SU-DHL-6 (cell line): ENCODE measurements at regions not wholly inside any gene's neighbourhood (a gene's known extent, or its start where the extent isn't known, plus 50 kb on each side); places are given as distances from the start of the nearest gene placed in this dataset.

ENCODE experiments used
- H2AFZ ChIP-seq: fragments of 200-600 bp; sonication (generic); 2 replicates; pipeline ENCODE4 v1.6.1; 2014; ENCODE audit warnings: low read depth, mild to moderate bottlenecking, moderate library complexity, mixed read lengths, antibody characterized with exemption, low read length; ENCODE audit not compliant: severe bottlenecking
- H3F3A ChIP-seq: fragments of 200-600 bp; shearing (Covaris generic); 2 replicates; pipeline ENCODE4 v1.6.0; 2016; ENCODE audit warnings: antibody characterized with exemption, mild to moderate bottlenecking; ENCODE audit not compliant: insufficient read depth
- H3K27ac ChIP-seq: fragments of 200-600 bp; sonication (generic); 2 replicates; pipeline ENCODE4 v1.5.1; 2016; ENCODE audit warnings: low read depth, mild to moderate bottlenecking, low read length, moderate library complexity, mixed read lengths
- H3K27me3 ChIP-seq: fragments of 200-600 bp; sonication (generic), shearing (Covaris generic); 2 replicates; pipeline ENCODE4 v1.6.0; 2014; ENCODE audit warnings: mild to moderate bottlenecking, low read length
- H3K36me3 ChIP-seq: fragments of 200-600 bp; sonication (generic); 2 replicates; pipeline ENCODE4 v1.6.1; 2014; ENCODE audit warnings: mild to moderate bottlenecking, low read length, mixed read lengths
- H3K4me2 ChIP-seq: fragments of 300-600, 200-600 bp; shearing (Covaris generic), sonication (generic); 2 replicates; pipeline ENCODE4 v1.6.0; 2014; ENCODE audit warnings: low read length, low read depth, mild to moderate bottlenecking; ENCODE audit not compliant: poor library complexity, severe bottlenecking
- H3K4me3 ChIP-seq: fragments of 200-600 bp; sonication (generic); 2 replicates; pipeline ENCODE4 v1.5.1; 2014; ENCODE audit warnings: antibody characterized with exemption, low read length, mild to moderate bottlenecking, mixed read lengths; ENCODE audit not compliant: insufficient read depth, poor library complexity, severe bottlenecking
- H3K79me2 ChIP-seq: fragments of 200-600 bp; sonication (generic); 2 replicates; pipeline ENCODE4 v1.6.1; 2014; ENCODE audit warnings: mild to moderate bottlenecking, low read length, moderate library complexity; ENCODE audit not compliant: insufficient read depth
- H3K9ac ChIP-seq: fragments of 200-600 bp; sonication (generic); 2 replicates; pipeline ENCODE4 v1.7.0; 2014; ENCODE audit warnings: mild to moderate bottlenecking, low read length
- H3K9me2 ChIP-seq: fragments of 200-600 bp; sonication (generic); replicated peaks from 2 replicates; pipeline ENCODE4 v1.6.1; 2014; ENCODE audit warnings: low read length; ENCODE audit not compliant: insufficient read depth
- H3K9me3 ChIP-seq: fragments of 200-600 bp; sonication (generic); 2 replicates; pipeline ENCODE4 v1.6.1; 2014; ENCODE audit warnings: low read length, mixed read lengths; ENCODE audit not compliant: insufficient read depth
- H4K20me1 ChIP-seq: fragments of 200-600 bp; sonication (generic); 2 replicates; pipeline ENCODE4 v1.6.1; 2014; ENCODE audit warnings: low read depth, mild to moderate bottlenecking, antibody characterized with exemption, low read length, moderate library complexity, mixed read lengths
- CTCF ChIP-seq: fragments of 200-600 bp; sonication (generic); IDR thresholded peaks from one replicate; pipeline ENCODE4 v1.5.1; 2017; ENCODE audit warnings: antibody characterized with exemption, mild to moderate bottlenecking, low read length, moderate library complexity; ENCODE audit not compliant: insufficient read depth, poor library complexity, severe bottlenecking
- EZH2phosphoT487 ChIP-seq: fragments of 200-600 bp; sonication (generic), shearing (Covaris generic); conservative IDR thresholded peaks from 2 replicates; pipeline ENCODE4 v1.6.1; 2018; ENCODE audit warnings: mild to moderate bottlenecking, antibody characterized with exemption, low read length, moderate library complexity, mixed read lengths

- Histone ChIP-seq H3K9me3 (no peaks in the 10 kb centered on the region), H3K4me2 (no peak overlapping the region), H3K9me2 (no peaks in the 10 kb centered on the region)
These were observed 208.1 kb downstream of the VAPA start for GRCh38 chr18:10121786-10122515.

GRCh38 chr18:10122988-10123950 lies 209.5 kb downstream of the VAPA start:
- no peaks in the 10 kb centered on the region for H3F3A ChIP-seq
- no peaks in the 10 kb centered on the region for H3K9me2 ChIP-seq
- no peak overlapping the region for H3K4me3 ChIP-seq
- H4K20me1 ChIP-seq: no peaks in the 10 kb centered on the region
- H3K27ac ChIP-seq: no peak overlapping the region
- no peaks in the 10 kb centered on the region for H3K79me2 ChIP-seq
- no peaks in the 10 kb centered on the region for H3K9me3 ChIP-seq
- no peak for TF ChIP-seq EZH2phosphoT487
- H3K27me3 ChIP-seq: no peaks in the 10 kb centered on the region
- no peaks in the 10 kb centered on the region for H3K36me3 ChIP-seq
- no peak overlapping the region for H3K4me2 ChIP-seq
- no peak overlapping the region for H3K9ac ChIP-seq
- H2AFZ ChIP-seq: no peak overlapping the region

More at GRCh38 chr18:10121786-10122515, 208.1 kb downstream of the VAPA start:
- Histone ChIP-seq H3F3A (no peaks in the 10 kb centered on the region), H3K27me3 (no peaks in the 10 kb centered on the region), H3K27ac (no peak overlapping the region), H3K9ac (no peak overlapping the region), H3K36me3 (no peaks in the 10 kb centered on the region), H4K20me1 (no peaks in the 10 kb centered on the region), H3K79me2 (no peaks in the 10 kb centered on the region), H2AFZ (no peak overlapping the region), H3K4me3 (no peak overlapping the region)
- TF ChIP-seq EZH2phosphoT487 (no peak), CTCF (no peak)

GRCh38 chr18:10124071-10124470 lies 210.3 kb downstream of the VAPA start:
- Histone ChIP-seq H3K36me3 (no peaks in the 10 kb centered on the region), H3K27ac (no peak overlapping the region), H3K4me2 (no peak overlapping the region), H2AFZ (no peak overlapping the region), H4K20me1 (no peaks in the 10 kb centered on the region), H3K79me2 (no peaks in the 10 kb centered on the region), H3K9me3 (no peaks in the 10 kb centered on the region), H3K4me3 (no peak overlapping the region), H3F3A (no peaks in the 10 kb centered on the region), H3K9ac (no peak overlapping the region), H3K27me3 (no peaks in the 10 kb centered on the region), H3K9me2 (no peaks in the 10 kb centered on the region)
- no peak for TF ChIP-seq EZH2phosphoT487
- TF ChIP-seq CTCF: no peak

GRCh38 chr18:10124557-10124956 lies 210.7 kb downstream of the VAPA start:
- Histone ChIP-seq H3K9ac (no peak overlapping the region), H3K36me3 (no peaks in the 10 kb centered on the region), H2AFZ (no peak overlapping the region), H3K9me2 (no peaks in the 10 kb centered on the region), H3K4me3 (no peak overlapping the region), H3K9me3 (no peaks in the 10 kb centered on the region), H3K27me3 (no peaks in the 10 kb centered on the region), H3K79me2 (no peaks in the 10 kb centered on the region), H3F3A (no peaks in the 10 kb centered on the region), H3K4me2 (no peak overlapping the region), H4K20me1 (no peaks in the 10 kb centered on the region), H3K27ac (no peak overlapping the region)
- TF ChIP-seq EZH2phosphoT487 (no peak), CTCF (no peak)
